GM18505 (cell line): ENCODE measurements at regions not wholly inside any gene's neighbourhood (a gene's known extent, or its start where the extent isn't known, plus 50 kb on each side); places are given as distances from the start of the nearest gene placed in this dataset.

ENCODE experiments used
- ATAC-seq: cut with Tn5 transposase; IDR thresholded peaks from one replicate; pipeline ENCODE4 v1.9.1; 2021; ENCODE audit not compliant: unreplicated experiment
- POLR2A ChIP-seq: IDR thresholded peaks from 4 replicates; pipeline ENCODE4 v1.6.1; 2011; ENCODE audit warnings: borderline replicate concordance; ENCODE audit not compliant: insufficient read depth, insufficient read length; ENCODE audit errors: extremely low read depth

DNA sequence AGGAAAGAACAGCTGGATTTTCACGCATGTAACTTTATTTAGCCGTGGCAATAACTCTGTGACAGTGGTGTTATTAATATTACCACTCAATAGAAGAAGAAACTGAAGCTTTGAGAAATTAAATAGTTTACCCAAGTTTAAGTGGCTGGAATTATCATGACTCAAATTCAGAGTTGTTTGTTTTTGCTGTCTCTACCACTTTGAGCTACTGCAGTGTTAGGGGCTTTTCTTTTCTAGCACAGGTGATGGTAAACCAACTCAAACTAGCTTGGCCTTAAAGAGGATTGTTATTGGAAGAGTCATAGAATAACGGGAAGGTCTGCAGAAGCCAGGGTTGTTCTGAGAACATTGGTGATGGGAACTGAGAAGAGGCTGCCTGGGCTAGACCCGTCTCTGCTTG, 66.0 kb upstream of the PREP start:
- TF ChIP-seq POLR2A = no peak
- no peak for ATAC-seq

DNA sequence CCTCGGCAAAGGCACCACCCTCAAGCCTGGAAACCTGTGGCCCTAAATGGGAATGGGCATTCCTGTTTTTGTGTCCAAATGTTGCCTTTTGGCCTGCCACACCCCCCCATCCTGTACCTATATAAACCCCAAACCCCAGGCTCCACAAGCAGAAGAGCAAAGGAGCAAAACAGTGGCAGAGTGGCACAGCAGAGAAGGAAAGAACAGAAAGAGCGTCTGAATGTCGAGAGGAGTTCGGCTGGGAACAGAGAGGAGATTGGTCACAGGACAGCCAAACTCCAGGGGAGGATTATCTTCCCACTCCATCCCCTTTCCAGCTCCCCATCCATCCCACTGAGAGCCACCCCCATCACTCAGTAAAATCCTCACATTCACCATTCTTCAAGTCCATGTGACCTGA, 58.0 kb upstream of the PREP start:
- no peak for TF ChIP-seq POLR2A
- ATAC-seq = no peak

DNA sequence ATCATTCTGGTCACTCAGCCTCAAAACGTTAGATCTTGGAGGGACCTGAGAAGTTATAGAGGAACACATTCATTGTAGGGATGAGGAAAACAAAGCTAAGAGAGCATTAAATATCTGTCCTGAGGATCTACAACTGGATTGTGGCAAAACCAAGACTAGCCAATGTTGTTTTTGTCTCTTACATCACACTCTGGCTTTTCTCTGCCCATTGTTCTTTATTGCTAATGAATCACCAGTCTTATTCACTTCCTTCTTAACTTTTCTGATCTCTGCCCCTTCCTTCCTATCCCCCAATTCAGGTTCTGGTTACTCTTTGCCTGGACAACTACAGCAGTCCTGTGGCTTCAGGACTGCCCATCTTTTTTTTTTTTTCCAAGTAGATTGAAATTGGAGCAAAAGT, 57.0 kb upstream of the PREP start:
- no peak for ATAC-seq
- TF ChIP-seq POLR2A = no peak

DNA sequence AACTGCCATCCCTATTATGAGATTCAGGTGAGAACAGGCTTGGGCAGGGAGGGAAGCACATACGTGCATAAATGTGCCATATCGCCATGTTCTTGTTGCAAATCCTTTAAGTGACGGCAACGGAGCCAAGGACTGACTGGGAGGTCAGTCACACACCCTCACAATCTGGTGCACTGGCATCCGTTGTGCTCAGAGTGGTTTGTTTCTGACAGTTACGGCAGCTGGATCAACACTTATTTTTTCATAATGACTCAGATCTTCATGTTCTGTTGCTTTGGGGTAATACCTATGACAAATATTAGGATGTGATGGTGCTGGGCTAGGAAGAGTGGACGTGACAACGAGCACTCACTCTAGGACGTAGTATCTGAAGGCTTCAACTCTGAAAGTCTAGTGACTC, 56.2 kb upstream of the PREP start:
- peak; percentile 91 for ATAC-seq

DNA sequence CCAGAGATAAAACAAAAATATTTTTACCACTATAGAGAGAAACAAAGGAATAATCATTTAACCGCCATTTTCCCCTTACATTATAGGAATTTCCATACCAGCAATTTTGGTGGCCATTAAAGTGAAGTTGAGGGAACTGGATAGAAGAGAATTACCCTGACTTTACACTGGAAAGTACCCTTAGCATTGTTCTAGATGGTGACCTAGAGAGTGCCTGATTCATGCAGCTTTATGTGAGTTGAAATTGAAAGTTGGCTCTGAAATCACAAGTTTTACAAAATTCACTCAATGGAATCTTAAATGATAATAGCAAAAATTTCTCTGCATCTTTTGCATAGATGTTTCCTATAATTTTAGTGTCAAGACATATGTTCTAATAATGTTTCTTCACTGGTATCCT, 55.7 kb upstream of the PREP start:
- ATAC-seq = peak; percentile 46
- TF ChIP-seq POLR2A = no peak

More for the DNA sequence above, 56.2 kb upstream of the PREP start:
- peak; percentile 50 for TF ChIP-seq POLR2A

DNA sequence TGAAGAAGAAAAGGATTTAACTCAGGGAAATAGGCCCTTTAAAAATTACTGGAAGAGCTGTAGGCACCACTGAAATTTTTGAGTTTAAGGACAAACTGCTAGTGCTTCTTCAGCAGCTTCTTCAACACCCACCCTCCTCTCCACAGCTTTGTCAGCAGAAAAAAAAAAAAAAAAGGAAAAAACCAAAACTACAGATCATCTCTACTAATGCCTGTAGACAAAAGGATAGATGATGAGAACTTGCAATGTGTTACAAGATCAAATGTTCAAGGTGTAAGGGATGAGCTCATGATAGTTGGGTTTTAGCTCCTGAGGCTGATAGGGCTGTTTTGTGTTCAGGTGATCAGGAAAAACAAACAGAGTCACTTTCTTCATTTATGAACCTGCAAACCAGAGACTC, 55.2 kb upstream of the PREP start:
- no peak for TF ChIP-seq POLR2A
- no peak for ATAC-seq

DNA sequence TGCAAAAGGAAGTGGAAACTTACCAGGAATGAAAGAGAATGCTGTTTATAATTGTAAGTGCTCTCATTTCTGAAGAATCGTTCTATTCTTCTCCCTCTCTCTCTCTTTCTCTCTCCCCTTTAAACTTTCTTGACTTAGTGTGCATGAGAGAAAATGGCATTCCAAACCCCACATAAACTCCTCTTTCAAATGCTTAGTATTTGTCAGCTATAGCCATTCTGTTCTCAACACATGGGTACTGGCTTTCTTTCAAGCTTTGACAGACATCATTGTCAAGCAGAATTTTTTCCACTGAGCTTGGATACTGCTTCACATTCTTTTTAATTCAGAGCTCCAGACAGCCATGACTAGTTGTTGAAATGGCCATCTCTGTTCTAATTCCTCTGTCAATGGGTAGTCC, 51.1 kb upstream of the PREP start:
- TF ChIP-seq POLR2A = no peak
- no peak for ATAC-seq

DNA sequence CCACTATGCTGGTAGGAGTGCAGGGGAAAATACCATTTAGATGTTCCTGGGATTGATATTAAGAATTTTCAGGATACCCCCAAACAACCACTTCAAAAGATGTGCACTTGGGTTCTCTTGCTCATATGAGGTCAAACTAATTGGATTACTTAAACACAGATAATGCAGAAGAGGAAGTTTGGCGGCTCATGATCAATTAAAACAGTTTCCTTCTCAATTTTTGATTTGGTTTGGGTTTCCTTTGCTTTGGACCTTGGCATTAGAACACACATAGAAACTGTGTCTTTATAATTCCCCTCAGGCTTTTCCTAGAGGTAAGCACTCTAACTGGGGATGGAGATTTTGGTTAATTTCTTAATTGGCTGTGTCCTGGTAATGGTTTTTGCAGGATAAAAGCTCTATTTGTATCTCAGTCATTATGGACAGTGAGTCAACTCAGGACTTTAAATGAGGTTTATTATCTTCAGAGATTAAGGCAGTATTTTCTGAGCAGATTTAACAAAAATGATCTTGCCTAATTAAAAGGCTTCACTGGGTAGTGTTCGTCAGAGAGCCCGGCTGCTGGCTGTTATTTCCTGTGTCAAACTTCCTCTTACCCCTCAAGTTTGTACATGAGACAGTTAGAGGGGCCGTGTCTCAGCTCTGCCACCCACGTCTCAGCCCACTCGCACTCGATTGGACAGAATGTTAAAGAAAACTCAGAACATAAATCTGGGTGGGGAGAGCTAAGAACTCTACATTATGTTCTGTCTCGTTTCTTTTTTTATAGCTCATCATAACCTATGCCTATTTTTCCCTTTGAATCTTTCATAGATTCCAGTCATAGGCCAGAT, 50.3 kb upstream of the PREP start:
- no peak for TF ChIP-seq POLR2A
- ATAC-seq = peak; percentile 73
